Thoracic aorta (tissue), 2 donors: ENCODE measurements at regions not wholly inside any gene's neighbourhood (a gene's known extent, or its start where the extent isn't known, plus 50 kb on each side); places are given as distances from the start of the nearest gene placed in this dataset.

Experiments
- ATAC-seq: fragments of 150-250 bp; one replicate; pipeline ENCODE4 v1.8.0; 2017; ENCODE audit warnings: low read depth; ENCODE audit not compliant: insufficient number of reproducible peaks, low FRiP score
- DNase-seq: peaks from one replicate; pipeline ENCODE4 v3.0.0-alpha.2; 2020; ENCODE audit warnings: low spot score
- H3K27ac ChIP-seq, 2 donors: fragments of 200-600 bp; sonication (generic); 1 replicate in 1 of 2; 2 replicates in 1 of 2; pipeline ENCODE4 v1.5.1; 2016; ENCODE audit warnings: mild to moderate bottlenecking in 2 of 2, moderate library complexity in 2 of 2
- H3K27me3 ChIP-seq: fragments of 200-600 bp; sonication (generic); replicated peaks from 2 replicates; pipeline ENCODE4 v1.6.0; 2016; ENCODE audit warnings: mild to moderate bottlenecking; ENCODE audit not compliant: insufficient read depth
- H3K36me3 ChIP-seq: fragments of 200-600 bp; sonication (generic); one replicate; pipeline ENCODE4 v1.5.1; 2016
- H3K4me1 ChIP-seq, 2 donors: fragments of 200-600 bp; sonication (generic); 1 replicate in 1 of 2; 2 replicates in 1 of 2; pipeline versions ENCODE4 v1.5.1 to v1.6.0; 2016; ENCODE audit warnings: low read depth in 2 of 2, mild to moderate bottlenecking in 1 of 2; ENCODE audit not compliant: control insufficient read depth in 1 of 2
- H3K4me3 ChIP-seq: fragments of 200-600 bp; sonication (generic); 2 replicates; pipeline ENCODE4 v1.5.1; 2016; ENCODE audit warnings: mild to moderate bottlenecking
- H3K9me3 ChIP-seq: fragments of 200-600 bp; sonication (generic); 2 replicates; pipeline ENCODE4 v1.5.1; 2016
- TF ChIP-seq, protein P1 (sequence below): fragments of 200-600 bp; sonication (generic); IDR thresholded peaks from one replicate; pipeline ENCODE4 v1.5.1; 2019; ENCODE audit warnings: antibody characterized with exemption

DNA sequence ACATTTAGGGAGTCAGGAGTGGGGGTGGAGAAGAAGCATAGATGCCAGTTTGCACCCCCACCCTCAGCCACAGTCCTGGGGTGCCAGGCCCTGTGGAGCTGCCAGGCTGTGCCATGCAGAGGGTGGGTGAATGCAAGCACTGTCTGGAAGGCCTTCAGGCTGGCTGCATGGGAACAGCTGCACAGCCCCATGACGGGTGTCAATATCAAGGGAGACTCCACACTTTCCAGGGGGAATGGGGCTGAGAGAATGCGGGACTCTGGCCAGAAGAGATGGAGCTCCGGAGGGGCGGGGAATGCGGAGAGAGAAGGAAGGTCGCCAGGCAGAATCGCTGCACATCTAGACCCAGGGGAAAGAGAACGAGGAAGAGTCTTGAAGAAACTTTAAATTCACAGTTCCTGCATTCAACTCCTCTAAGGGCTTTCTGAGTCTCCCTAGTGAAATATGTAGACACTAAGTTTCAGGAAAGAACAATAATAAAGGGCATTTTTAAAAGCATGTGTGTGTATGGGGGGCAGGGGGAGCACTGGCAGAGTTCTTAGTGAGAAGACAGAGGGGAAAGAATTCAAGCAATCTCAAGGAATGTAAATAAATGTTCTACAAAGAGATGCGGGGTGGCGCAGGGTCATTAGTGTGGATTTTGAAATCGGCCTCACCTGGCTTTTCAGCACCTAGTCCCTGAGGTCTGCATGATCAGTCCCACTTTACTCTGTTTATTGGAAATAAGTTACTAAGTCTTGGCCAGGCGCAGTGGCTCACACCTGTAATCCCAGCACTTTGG is 59.1 kb downstream of the BOD1 start:
- Histone ChIP-seq H3K4me3 (no peak overlapping the region), H3K9me3 (peaks cover 3% of the 10 kb centered on the region), H3K36me3 (no peaks in the 10 kb centered on the region), H3K27me3 (no peaks in the 10 kb centered on the region), H3K27ac (no peak overlapping the region), H3K4me1 (peaks cover 0 to 10% of the 10 kb centered on the region in 2 donors)
- no peak for ATAC-seq
- TF ChIP-seq, protein P1, sequence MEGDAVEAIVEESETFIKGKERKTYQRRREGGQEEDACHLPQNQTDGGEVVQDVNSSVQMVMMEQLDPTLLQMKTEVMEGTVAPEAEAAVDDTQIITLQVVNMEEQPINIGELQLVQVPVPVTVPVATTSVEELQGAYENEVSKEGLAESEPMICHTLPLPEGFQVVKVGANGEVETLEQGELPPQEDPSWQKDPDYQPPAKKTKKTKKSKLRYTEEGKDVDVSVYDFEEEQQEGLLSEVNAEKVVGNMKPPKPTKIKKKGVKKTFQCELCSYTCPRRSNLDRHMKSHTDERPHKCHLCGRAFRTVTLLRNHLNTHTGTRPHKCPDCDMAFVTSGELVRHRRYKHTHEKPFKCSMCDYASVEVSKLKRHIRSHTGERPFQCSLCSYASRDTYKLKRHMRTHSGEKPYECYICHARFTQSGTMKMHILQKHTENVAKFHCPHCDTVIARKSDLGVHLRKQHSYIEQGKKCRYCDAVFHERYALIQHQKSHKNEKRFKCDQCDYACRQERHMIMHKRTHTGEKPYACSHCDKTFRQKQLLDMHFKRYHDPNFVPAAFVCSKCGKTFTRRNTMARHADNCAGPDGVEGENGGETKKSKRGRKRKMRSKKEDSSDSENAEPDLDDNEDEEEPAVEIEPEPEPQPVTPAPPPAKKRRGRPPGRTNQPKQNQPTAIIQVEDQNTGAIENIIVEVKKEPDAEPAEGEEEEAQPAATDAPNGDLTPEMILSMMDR, result no peak
- DNase-seq, result no peak

GRCh38 chr5:173556142-173557028 is 60.1 kb downstream of the BOD1 start:
- peaks cover 0 to 10% of the 10 kb centered on the region in 2 donors for H3K4me1 ChIP-seq
- H3K4me3 ChIP-seq, result no peak overlapping the region
- H3K9me3 ChIP-seq, result peaks cover 3% of the 10 kb centered on the region
- no peak for DNase-seq
- no peak for ATAC-seq
- TF ChIP-seq, protein P1, result no peak
- no peak overlapping the region for H3K27ac ChIP-seq
- no peaks in the 10 kb centered on the region for H3K36me3 ChIP-seq
- H3K27me3 ChIP-seq, result no peaks in the 10 kb centered on the region

GRCh38 chr5:173554989-173555705 is 61.3 kb downstream of the BOD1 start:
- Histone ChIP-seq H3K27ac (no peak overlapping the region), H3K4me3 (no peak overlapping the region), H3K9me3 (peaks cover 3% of the 10 kb centered on the region), H3K27me3 (no peaks in the 10 kb centered on the region), H3K4me1 (peaks cover 0 to 10% of the 10 kb centered on the region in 2 donors), H3K36me3 (no peaks in the 10 kb centered on the region)
- DNase-seq (no peak), ATAC-seq (no peak)
- TF ChIP-seq, protein P1, result no peak

DNA sequence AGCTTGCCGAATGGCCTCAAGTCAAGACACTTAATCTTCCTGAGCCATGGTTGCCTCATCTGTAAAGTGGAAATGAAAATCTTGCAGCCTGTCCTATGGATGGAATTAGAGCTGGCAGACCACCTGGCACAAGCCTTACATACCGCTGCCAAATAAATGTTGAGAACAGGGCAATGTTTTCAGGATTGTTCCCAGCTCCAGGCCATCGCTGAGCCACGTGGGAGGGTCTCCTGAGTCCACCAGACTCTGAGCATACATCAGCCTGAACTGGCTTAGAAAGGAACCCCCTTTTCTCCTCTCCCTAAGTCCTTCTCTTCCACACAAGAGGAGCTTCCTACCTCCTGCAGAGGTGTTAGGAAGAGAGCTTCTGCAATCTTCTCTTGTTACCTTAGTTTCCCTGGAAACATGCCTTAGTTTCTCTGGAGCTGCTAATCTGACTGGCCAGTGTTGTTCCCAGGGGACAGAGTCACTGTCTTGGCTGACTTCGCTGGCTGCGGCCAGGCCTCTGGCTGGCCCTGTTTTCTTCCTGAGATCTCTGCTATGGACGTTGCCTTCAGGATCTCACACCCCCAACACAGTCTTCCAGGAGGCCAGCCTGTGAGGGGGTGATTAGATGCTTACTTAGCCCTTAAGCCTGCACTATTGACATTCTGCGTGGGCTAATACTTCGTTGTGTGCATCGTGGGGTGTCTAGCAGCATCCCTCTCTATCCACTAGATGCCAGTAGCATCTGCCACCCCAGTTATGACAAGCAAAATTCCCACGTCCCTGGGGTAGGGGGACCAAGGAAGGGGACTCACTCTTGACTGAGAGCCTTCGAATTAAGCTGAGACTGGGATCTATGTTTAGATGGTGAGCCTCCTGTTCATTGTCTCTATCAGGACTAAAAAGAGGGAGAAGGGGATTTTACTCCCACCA is 62.2 kb downstream of the BOD1 start:
- H3K27ac ChIP-seq, result no peak overlapping the region
- DNase-seq (no peak), ATAC-seq (no peak)
- no peaks in the 10 kb centered on the region for H3K36me3 ChIP-seq
- H3K9me3 ChIP-seq, result no peaks in the 10 kb centered on the region
- H3K4me1 ChIP-seq, result peaks cover 0 to 10% of the 10 kb centered on the region in 2 donors
- H3K27me3 ChIP-seq, result no peaks in the 10 kb centered on the region
- H3K4me3 ChIP-seq, result no peak overlapping the region
- TF ChIP-seq, protein P1, result no peak
